ENCODE measurements at regions not wholly inside any gene's neighbourhood (a gene's known extent, or its start where the extent isn't known, plus 50 kb on each side); places are given as distances from the start of the nearest gene placed in this dataset.

DNA sequence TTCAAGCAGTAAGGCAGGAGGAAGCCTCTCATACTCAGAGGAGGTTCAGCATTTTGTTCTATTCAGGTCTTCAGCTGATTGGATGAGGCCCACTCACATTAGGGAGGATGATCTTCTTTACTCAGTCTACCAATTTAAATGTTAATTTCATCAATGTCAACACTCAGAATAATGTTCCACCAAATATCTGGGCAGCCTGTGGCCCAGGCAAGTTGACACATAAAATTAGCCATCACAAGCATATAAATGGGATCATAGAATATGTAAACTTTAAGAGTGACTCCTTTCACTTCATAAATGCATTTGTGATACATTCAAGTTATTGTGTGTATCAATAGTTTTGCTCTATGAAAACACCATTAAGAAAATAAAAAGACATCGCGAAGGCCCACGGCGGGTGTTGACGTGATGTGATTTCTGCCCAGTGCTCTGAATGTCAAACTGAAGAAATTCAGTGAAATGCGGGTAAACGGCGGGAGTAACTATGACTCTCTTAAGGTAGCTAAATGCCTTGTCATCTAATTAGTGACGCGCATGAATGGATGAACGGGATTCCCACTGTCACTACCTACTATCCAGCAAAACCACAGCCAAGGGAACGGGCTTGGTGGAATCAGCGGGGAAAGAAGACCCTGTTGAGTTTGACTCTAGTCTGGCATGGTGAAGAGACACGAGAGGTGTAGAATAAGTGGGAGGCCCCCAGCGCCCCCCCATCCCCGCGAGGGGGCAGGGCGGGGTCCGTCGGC, 536.1 kb upstream of the AUTS2 start:
- DNase-seq = no peak
- TF ChIP-seq, protein P1, sequence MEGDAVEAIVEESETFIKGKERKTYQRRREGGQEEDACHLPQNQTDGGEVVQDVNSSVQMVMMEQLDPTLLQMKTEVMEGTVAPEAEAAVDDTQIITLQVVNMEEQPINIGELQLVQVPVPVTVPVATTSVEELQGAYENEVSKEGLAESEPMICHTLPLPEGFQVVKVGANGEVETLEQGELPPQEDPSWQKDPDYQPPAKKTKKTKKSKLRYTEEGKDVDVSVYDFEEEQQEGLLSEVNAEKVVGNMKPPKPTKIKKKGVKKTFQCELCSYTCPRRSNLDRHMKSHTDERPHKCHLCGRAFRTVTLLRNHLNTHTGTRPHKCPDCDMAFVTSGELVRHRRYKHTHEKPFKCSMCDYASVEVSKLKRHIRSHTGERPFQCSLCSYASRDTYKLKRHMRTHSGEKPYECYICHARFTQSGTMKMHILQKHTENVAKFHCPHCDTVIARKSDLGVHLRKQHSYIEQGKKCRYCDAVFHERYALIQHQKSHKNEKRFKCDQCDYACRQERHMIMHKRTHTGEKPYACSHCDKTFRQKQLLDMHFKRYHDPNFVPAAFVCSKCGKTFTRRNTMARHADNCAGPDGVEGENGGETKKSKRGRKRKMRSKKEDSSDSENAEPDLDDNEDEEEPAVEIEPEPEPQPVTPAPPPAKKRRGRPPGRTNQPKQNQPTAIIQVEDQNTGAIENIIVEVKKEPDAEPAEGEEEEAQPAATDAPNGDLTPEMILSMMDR (IDR thresholded peaks at IDR 0.05) = no peak
- no peaks in the 10 kb centered on the region for H3K4me1 Mint-ChIP-seq
- no peaks in the 10 kb centered on the region for H3K4me1 ChIP-seq (ENCODE audit: control insufficient read depth, insufficient read depth, low read length)
- H3K36me3 ChIP-seq (ENCODE audit: control insufficient read depth, insufficient read depth, low read length) = no peaks in the 10 kb centered on the region
- H3K27ac ChIP-seq (ENCODE audit: low read length) = no peak overlapping the region
- 96% methylated on average over 14 of the region's 20 CpGs for WGBS (ENCODE audit: insufficient coverage)
- H3K27me3 Mint-ChIP-seq (ENCODE audit: low read depth in 2 of 2) = no peaks in the 10 kb centered on the region
- H3K27me3 ChIP-seq (ENCODE audit: control insufficient read depth, insufficient read depth, low read length) = no peaks in the 10 kb centered on the region
- H3K36me3 Mint-ChIP-seq = no peaks in the 10 kb centered on the region
- peaks cover 9 to 10% of the 10 kb centered on the region in 2 donors for H3K9me3 Mint-ChIP-seq
- H3K4me3 ChIP-seq (ENCODE audit: low read length) = no peak overlapping the region
- intact Hi-C loops (cut with micrococcal nuclease) = no loop called here
- no peak overlapping the region for H3K27ac Mint-ChIP-seq
- no peak for ATAC-seq
- no peaks in the 10 kb centered on the region for H3K9me3 ChIP-seq (ENCODE audit: control insufficient read depth, insufficient read depth, low read length)
- no peak overlapping the region for H3K4me3 Mint-ChIP-seq

DNA sequence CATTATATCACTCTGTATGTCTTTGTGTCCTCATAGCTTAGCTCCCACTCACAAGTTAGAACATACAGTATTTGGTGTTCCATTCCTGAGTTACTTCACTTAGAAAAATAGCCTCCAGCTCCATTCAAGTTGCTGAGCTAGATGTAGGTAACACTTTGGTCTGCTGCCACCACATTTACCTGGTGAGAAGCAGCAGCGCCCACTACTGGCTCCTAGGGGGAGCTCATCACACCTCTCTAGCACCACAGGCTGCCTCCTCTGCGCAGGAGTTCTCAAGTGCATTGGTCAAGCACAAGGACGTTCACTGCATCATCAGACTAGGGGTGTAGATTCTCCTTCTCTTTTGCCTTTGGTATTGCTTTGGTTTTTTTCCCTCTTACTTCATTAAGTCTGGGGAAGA, 530.9 kb upstream of the AUTS2 start:
- H3K4me3 Mint-ChIP-seq = no peak overlapping the region
- H3K9me3 Mint-ChIP-seq = peaks cover 12 to 14% of the 10 kb centered on the region in 2 donors
- DNase-seq = no peak
- Histone ChIP-seq H3K36me3 (ENCODE audit: control insufficient read depth, insufficient read depth, low read length) (no peaks in the 10 kb centered on the region), H3K4me1 (ENCODE audit: control insufficient read depth, insufficient read depth, low read length) (no peaks in the 10 kb centered on the region), H3K27me3 (ENCODE audit: control insufficient read depth, insufficient read depth, low read length) (no peaks in the 10 kb centered on the region), H3K27ac (ENCODE audit: low read length) (no peak overlapping the region), H3K4me3 (ENCODE audit: low read length) (no peak overlapping the region), H3K9me3 (ENCODE audit: control insufficient read depth, insufficient read depth, low read length) (peaks cover 2% of the 10 kb centered on the region)
- H3K27me3 Mint-ChIP-seq (ENCODE audit: low read depth in 2 of 2) = no peaks in the 10 kb centered on the region
- no peak for ATAC-seq
- 17% methylated on average over 2 of the region's 3 CpGs for WGBS (ENCODE audit: insufficient coverage)
- TF ChIP-seq, protein P1 (IDR thresholded peaks at IDR 0.05) = no peak
- intact Hi-C loops (cut with micrococcal nuclease) = no loop called here
- no peak overlapping the region for H3K27ac Mint-ChIP-seq
- no peaks in the 10 kb centered on the region for H3K36me3 Mint-ChIP-seq
- no peaks in the 10 kb centered on the region for H3K4me1 Mint-ChIP-seq

DNA sequence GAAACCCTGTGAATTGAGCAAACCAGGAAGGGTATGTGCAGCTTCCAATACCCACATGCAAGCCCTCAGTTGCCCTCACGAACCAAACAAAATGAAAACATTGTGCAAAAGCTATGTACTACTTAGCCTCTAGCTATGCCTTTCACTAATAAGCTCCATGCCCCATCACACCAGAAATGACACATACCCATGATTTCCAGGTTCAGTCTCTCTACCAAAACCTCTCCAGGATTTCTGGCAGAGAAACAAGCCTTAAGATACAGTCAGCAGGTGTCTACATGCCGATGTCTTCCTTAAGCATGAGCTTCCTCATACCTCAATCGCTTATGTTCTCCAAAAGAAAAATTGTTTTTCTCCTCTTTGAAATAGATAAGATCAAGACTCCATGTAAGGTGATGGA, 527.8 kb upstream of the AUTS2 start:
- no peak overlapping the region for H3K4me3 ChIP-seq (ENCODE audit: low read length)
- H3K27me3 ChIP-seq (ENCODE audit: control insufficient read depth, insufficient read depth, low read length) = no peaks in the 10 kb centered on the region
- 79% methylated on average over 2 of the region's 3 CpGs for WGBS (ENCODE audit: insufficient coverage)
- TF ChIP-seq, protein P1 (IDR thresholded peaks at IDR 0.05) = no peak
- intact Hi-C loops (cut with micrococcal nuclease) = no loop called here
- H3K27me3 Mint-ChIP-seq (ENCODE audit: low read depth in 2 of 2) = no peaks in the 10 kb centered on the region
- H3K36me3 Mint-ChIP-seq = no peaks in the 10 kb centered on the region
- H3K27ac ChIP-seq (ENCODE audit: low read length) = no peak overlapping the region
- no peaks in the 10 kb centered on the region for H3K4me1 ChIP-seq (ENCODE audit: control insufficient read depth, insufficient read depth, low read length)
- H3K36me3 ChIP-seq (ENCODE audit: control insufficient read depth, insufficient read depth, low read length) = no peaks in the 10 kb centered on the region
- peaks cover 14 to 17% of the 10 kb centered on the region in 2 donors for H3K9me3 Mint-ChIP-seq
- peaks cover 2% of the 10 kb centered on the region for H3K9me3 ChIP-seq (ENCODE audit: control insufficient read depth, insufficient read depth, low read length)
- DNase-seq (no peak), ATAC-seq (no peak)
- H3K4me3 Mint-ChIP-seq = no peak overlapping the region
- no peak overlapping the region for H3K27ac Mint-ChIP-seq
- no peaks in the 10 kb centered on the region for H3K4me1 Mint-ChIP-seq

DNA sequence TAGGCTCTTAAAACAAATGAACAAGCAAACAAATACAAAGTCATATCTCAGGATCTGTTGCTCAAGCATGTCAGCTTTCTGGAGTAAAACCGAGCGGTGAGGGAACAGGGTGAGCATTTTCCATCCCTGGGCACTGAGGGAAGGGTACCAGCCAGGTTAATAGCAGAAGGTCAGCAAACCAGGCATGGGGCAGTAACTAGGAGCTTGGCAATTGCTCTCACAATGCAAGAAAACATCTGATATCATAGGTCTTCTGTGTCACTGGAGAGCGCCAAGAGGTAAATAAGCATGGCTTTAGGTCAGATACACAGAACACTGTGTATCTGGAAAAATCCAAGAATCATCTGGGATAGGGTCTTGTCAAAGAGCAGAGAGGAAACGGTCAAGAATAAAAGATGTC, 521.7 kb upstream of the AUTS2 start:
- no peaks in the 10 kb centered on the region for H3K27me3 ChIP-seq (ENCODE audit: control insufficient read depth, insufficient read depth, low read length)
- intact Hi-C loops (cut with micrococcal nuclease) = no loop called here
- no peak overlapping the region for H3K27ac Mint-ChIP-seq
- no peak overlapping the region for H3K27ac ChIP-seq (ENCODE audit: low read length)
- ATAC-seq = no peak
- no peak overlapping the region for H3K4me3 Mint-ChIP-seq
- H3K36me3 Mint-ChIP-seq = no peaks in the 10 kb centered on the region
- 89% methylated on average over 4 of the region's 4 CpGs for WGBS (ENCODE audit: insufficient coverage)
- H3K36me3 ChIP-seq (ENCODE audit: control insufficient read depth, insufficient read depth, low read length) = no peaks in the 10 kb centered on the region
- H3K27me3 Mint-ChIP-seq (ENCODE audit: low read depth in 2 of 2) = no peaks in the 10 kb centered on the region
- H3K9me3 Mint-ChIP-seq = peaks cover 0 to 5% of the 10 kb centered on the region in 2 donors
- DNase-seq = no peak
- no peaks in the 10 kb centered on the region for H3K4me1 Mint-ChIP-seq
- no peaks in the 10 kb centered on the region for H3K9me3 ChIP-seq (ENCODE audit: control insufficient read depth, insufficient read depth, low read length)
- TF ChIP-seq, protein P1 (IDR thresholded peaks at IDR 0.05) = no peak
- H3K4me1 ChIP-seq (ENCODE audit: control insufficient read depth, insufficient read depth, low read length) = no peaks in the 10 kb centered on the region
- no peak overlapping the region for H3K4me3 ChIP-seq (ENCODE audit: low read length)

Measured in natural killer cell (primary cell).